ENCODE measurements at regions not wholly inside any gene's neighbourhood (a gene's known extent, or its start where the extent isn't known, plus 50 kb on each side); places are given as distances from the start of the nearest gene placed in this dataset.

- no peak for TF ChIP-seq TCF12 (IDR thresholded peaks at IDR 0.05; ENCODE audit: low read depth)
- TF ChIP-seq TAF1 (IDR thresholded peaks at IDR 0.05; ENCODE audit: low read depth): no peak
- TF ChIP-seq REST (IDR thresholded peaks at IDR 0.05; ENCODE audit: low read depth): no peak
- TF ChIP-seq, protein P1, sequence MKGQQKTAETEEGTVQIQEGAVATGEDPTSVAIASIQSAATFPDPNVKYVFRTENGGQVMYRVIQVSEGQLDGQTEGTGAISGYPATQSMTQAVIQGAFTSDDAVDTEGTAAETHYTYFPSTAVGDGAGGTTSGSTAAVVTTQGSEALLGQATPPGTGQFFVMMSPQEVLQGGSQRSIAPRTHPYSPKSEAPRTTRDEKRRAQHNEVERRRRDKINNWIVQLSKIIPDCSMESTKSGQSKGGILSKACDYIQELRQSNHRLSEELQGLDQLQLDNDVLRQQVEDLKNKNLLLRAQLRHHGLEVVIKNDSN (IDR thresholded peaks at IDR 0.05): no peak
Measured at GRCh38 chr15:62584301-62585235, 419.5 kb upstream of the C2CD4B start.

- no peak for TF ChIP-seq RAD21 (IDR thresholded peaks at IDR 0.05; ENCODE audit: low read depth)
- TF ChIP-seq, protein P1 (IDR thresholded peaks at IDR 0.05): no peak
- no peak for TF ChIP-seq EP300 (IDR thresholded peaks at IDR 0.05; ENCODE audit: borderline replicate concordance)
- no peak for TF ChIP-seq REST (IDR thresholded peaks at IDR 0.05; ENCODE audit: low read depth)
- no peak for TF ChIP-seq FOXM1 (IDR thresholded peaks at IDR 0.05; ENCODE audit: borderline replicate concordance, low read depth)
- TF ChIP-seq EGR1 (IDR thresholded peaks at IDR 0.05): no peak
- TF ChIP-seq TAF1 (IDR thresholded peaks at IDR 0.05; ENCODE audit: low read depth): no peak
- TF ChIP-seq TEAD4 (IDR thresholded peaks at IDR 0.05): no peak
- no peak for TF ChIP-seq TCF12 (IDR thresholded peaks at IDR 0.05; ENCODE audit: low read depth)
Measured at GRCh38 chr15:62588938-62589670, 424.0 kb upstream of the C2CD4B start.

- TF ChIP-seq CREB1 (IDR thresholded peaks at IDR 0.05; ENCODE audit: low read depth): no peak
- TF ChIP-seq, protein P2, sequence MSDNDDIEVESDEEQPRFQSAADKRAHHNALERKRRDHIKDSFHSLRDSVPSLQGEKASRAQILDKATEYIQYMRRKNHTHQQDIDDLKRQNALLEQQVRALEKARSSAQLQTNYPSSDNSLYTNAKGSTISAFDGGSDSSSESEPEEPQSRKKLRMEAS (IDR thresholded peaks at IDR 0.05): no peak
- TF ChIP-seq RAD21 (IDR thresholded peaks at IDR 0.05; ENCODE audit: low read depth): no peak
- no peak for TF ChIP-seq ZBTB7A (IDR thresholded peaks at IDR 0.05; ENCODE audit: low read depth)
- no peak for TF ChIP-seq CEBPB (IDR thresholded peaks at IDR 0.05)
- no peak for TF ChIP-seq FOXM1 (IDR thresholded peaks at IDR 0.05; ENCODE audit: borderline replicate concordance, low read depth)
- TF ChIP-seq TCF12 (IDR thresholded peaks at IDR 0.05; ENCODE audit: low read depth): no peak
- no peak for TF ChIP-seq NFIC (IDR thresholded peaks at IDR 0.05)
- TF ChIP-seq TAF1 (IDR thresholded peaks at IDR 0.05; ENCODE audit: low read depth): no peak
- TF ChIP-seq EP300 (IDR thresholded peaks at IDR 0.05; ENCODE audit: borderline replicate concordance): no peak
- no peak for TF ChIP-seq REST (IDR thresholded peaks at IDR 0.05; ENCODE audit: low read depth)
- TF ChIP-seq, protein P1 (IDR thresholded peaks at IDR 0.05): no peak
Measured at GRCh38 chr15:62591842-62592838, 427.1 kb upstream of the C2CD4B start.
